HepG2 (cell line): ENCODE measurements at regions not wholly inside any gene's neighbourhood (a gene's known extent, or its start where the extent isn't known, plus 50 kb on each side); places are given as distances from the start of the nearest gene placed in this dataset.

ENCODE experiments used
- ATAC-seq: fragments of 200-7000 bp; cut with Tn5 transposase; 3 replicates; pipeline ENCODE4 v1.9.1; 2020; ENCODE audit warnings: mild to moderate bottlenecking, moderate library complexity
- BruUV-seq: library from RNA; stranded (reverse); fragments of 400-500 nt; replicated peaks from 2 replicates; lab custom pipeline; 2021; lab: Mats Ljungman, UMichigan
- CTCF ChIA-PET: fragments of 300-600 bp; formaldehyde crosslinking; extraction: SDS; loops from one replicate; lab custom pipeline; 2021; ENCODE audit warnings: low total read pairs, inconsistent platforms, low intra/inter-chr PET ratio; lab: Yijun Ruan, JAX
- POLR2A ChIA-PET: fragments of 350-600 bp; sonication (Branson Sonifier 250); formaldehyde crosslinking; loops from one replicate; lab custom pipeline; 2020; ENCODE audit warnings: antibody characterized with exemption, inconsistent platforms; lab: Yijun Ruan, JAX
- DNase-seq: peaks from one replicate; pipeline ENCODE4 v3.0.0-alpha.2; 2015; ENCODE audit warnings: low spot score
- FAIRE-seq: peaks from 3 replicates; lab custom pipeline; 2011; peaks lifted over from hg19 to GRCh38; lab: Jason Lieb, UNC
- H2AFZ ChIP-seq: one replicate; pipeline ENCODE4 v1.6.1; 2011; ENCODE audit warnings: low read length, inconsistent platforms
- H3K27ac ChIP-seq: fragments of 300-600 bp; 3 replicates; pipeline ENCODE4 v1.8.0; 2011; ENCODE audit warnings: mixed run types, mild to moderate bottlenecking, mixed read lengths, low read length, inconsistent platforms; ENCODE audit not compliant: insufficient read depth; ENCODE audit errors: extremely low read length
- H3K27me3 ChIP-seq, 2 experiments: fragments of 200-600 bp in 1 of 2; 2 replicates in 1 of 2; 3 replicates in 1 of 2; pipeline versions ENCODE4 v1.6.0 to v1.8.0; 2011; ENCODE audit warnings: low read length in 2 of 2, mild to moderate bottlenecking in 2 of 2, moderate library complexity in 2 of 2, inconsistent platforms in 1 of 2; ENCODE audit not compliant: insufficient read depth in 2 of 2, control insufficient read depth in 1 of 2
- H3K36me3 ChIP-seq, 2 experiments: fragments of 200-600 bp in 1 of 2; replicated peaks in 1 of 2; 2 replicates in 1 of 2; 3 replicates in 1 of 2; pipeline versions ENCODE4 v1.5.1 to v1.8.0; 2011; ENCODE audit warnings: low read length in 2 of 2, inconsistent platforms in 1 of 2; ENCODE audit not compliant: insufficient read depth in 2 of 2, control insufficient read depth in 1 of 2
- H3K4me1 ChIP-seq: 2 replicates; pipeline ENCODE4 v1.5.1; 2012; ENCODE audit warnings: low read length, inconsistent platforms; ENCODE audit not compliant: insufficient read depth
- H3K4me2 ChIP-seq: 2 replicates; pipeline ENCODE4 v1.6.0; 2011; ENCODE audit warnings: low read depth, low read length, inconsistent platforms
- H3K4me3 ChIP-seq, 3 experiments: fragments of 200-600 bp in 1 of 3; sonication (generic), shearing (Covaris generic) in 1 of 3; replicated peaks in 1 of 3; 2 replicates each; pipeline ENCODE4 v1.5.1; 2011 to 2016; ENCODE audit warnings: low read length in 3 of 3, inconsistent platforms in 2 of 3, low read depth in 2 of 3, mild to moderate bottlenecking in 2 of 3, control low read depth in 1 of 3, mixed read lengths in 1 of 3; ENCODE audit not compliant: insufficient read depth in 1 of 3
- H3K79me2 ChIP-seq: one replicate; pipeline ENCODE4 v1.6.1; 2011; ENCODE audit warnings: low read length, inconsistent platforms; ENCODE audit not compliant: insufficient read depth
- H3K9ac ChIP-seq: 2 replicates; pipeline ENCODE4 v1.6.0; 2011; ENCODE audit warnings: mild to moderate bottlenecking, low read depth, low read length, inconsistent platforms; ENCODE audit not compliant: insufficient read depth
- H3K9me3 ChIP-seq: 2 replicates; pipeline ENCODE4 v1.5.1; 2012; ENCODE audit warnings: mild to moderate bottlenecking, low read length
- H4K20me1 ChIP-seq: 2 replicates; pipeline ENCODE4 v1.6.0; 2011; ENCODE audit warnings: inconsistent platforms, mild to moderate bottlenecking, low read length, moderate library complexity; ENCODE audit not compliant: insufficient read depth
- BRD4 ChIP-seq: sonication (generic); formaldehyde crosslinking; IDR thresholded peaks from 2 replicates; pipeline ENCODE4 v1.4.0; 2020; ENCODE audit warnings: missing genetic modification reagents
- CBX2 ChIP-seq, 2 experiments: fragments of 200-600 bp in 1 of 2; sonication (generic); formaldehyde crosslinking in 1 of 2; IDR thresholded peaks; 2 replicates each; pipeline versions ENCODE4 v1.7.0 to v1.8.1; 2018 to 2022; ENCODE audit warnings: low read depth in 2 of 2, low read length in 1 of 2, mild to moderate bottlenecking in 1 of 2, missing genetic modification reagents in 1 of 2
- DNMT1 ChIP-seq: sonication (generic); formaldehyde crosslinking; IDR thresholded peaks from 2 replicates; pipeline ENCODE4 v1.5.1; 2020; ENCODE audit warnings: mild to moderate bottlenecking, missing genetic modification reagents
- FOXO1 ChIP-seq: sonication (generic); formaldehyde crosslinking; IDR thresholded peaks from 2 replicates; pipeline ENCODE4 v1.4.0; 2020; ENCODE audit warnings: missing genetic modification reagents
- IRF9 ChIP-seq: sonication (generic); formaldehyde crosslinking; IDR thresholded peaks from 2 replicates; pipeline ENCODE4 v1.8.0; 2022; ENCODE audit warnings: missing genetic modification reagents, mild to moderate bottlenecking, borderline replicate concordance
- MLX ChIP-seq: IDR thresholded peaks from 2 replicates; pipeline ENCODE4 v1.6.1; 2016
- SATB2 ChIP-seq: sonication (generic); formaldehyde crosslinking; IDR thresholded peaks from 2 replicates; pipeline ENCODE4 v1.5.0; 2020; ENCODE audit warnings: missing genetic modification reagents
- TOE1 ChIP-seq: sonication (generic); formaldehyde crosslinking; IDR thresholded peaks from 2 replicates; pipeline ENCODE4 v1.4.0; 2020; ENCODE audit warnings: mild to moderate bottlenecking, missing genetic modification reagents
- ZHX2 ChIP-seq, 2 experiments: sonication (generic) in 1 of 2; formaldehyde crosslinking in 1 of 2; IDR thresholded peaks; 2 replicates each; pipeline versions ENCODE4 v1.6.1 to v1.9.0; 2014 to 2022; ENCODE audit warnings: antibody characterized with exemption in 1 of 2, borderline replicate concordance in 1 of 2, inconsistent platforms in 1 of 2, low read depth in 1 of 2, missing genetic modification reagents in 1 of 2
- ZNF224 ChIP-seq: sonication (generic); formaldehyde crosslinking; IDR thresholded peaks from 2 replicates; pipeline ENCODE4 v1.5.0; 2020; ENCODE audit warnings: mild to moderate bottlenecking, missing genetic modification reagents
- ZNF225 ChIP-seq: sonication (generic); formaldehyde crosslinking; IDR thresholded peaks from 2 replicates; pipeline ENCODE4 v1.4.0; 2020; ENCODE audit warnings: mild to moderate bottlenecking, missing genetic modification reagents
- ZNF280B ChIP-seq: sonication (generic); formaldehyde crosslinking; IDR thresholded peaks from 2 replicates; pipeline ENCODE4 v1.5.0; 2020; ENCODE audit warnings: missing genetic modification reagents, mild to moderate bottlenecking, borderline replicate concordance
- ZNF362 ChIP-seq: sonication (generic); formaldehyde crosslinking; IDR thresholded peaks from 2 replicates; pipeline ENCODE4 v1.4.0; 2020; ENCODE audit warnings: missing genetic modification reagents, mild to moderate bottlenecking, borderline replicate concordance
- ZNF891 ChIP-seq: sonication (generic); formaldehyde crosslinking; IDR thresholded peaks from 2 replicates; pipeline ENCODE4 v1.5.0; 2020; ENCODE audit warnings: mild to moderate bottlenecking, missing genetic modification reagents
- WGBS: methylation state at CpG from one replicate; pipeline ENCODE4 v1.1.6; 2017; ENCODE audit warnings: low lambda C conversion rate; 5-methylcytosine and 5-hydroxymethylcytosine counted together
- in situ Hi-C: cut with HindIII; loops from 2 replicates; pipeline ENCODE4 v1.10.0; 2017; ENCODE audit warnings: low pct_unique_long_range_greater_than_20kb; ENCODE audit not compliant: extremely low pct_ligation_motif_present
- intact Hi-C: fragments of 100-400 bp; cut with micrococcal nuclease; formaldehyde crosslinking; loops from one replicate; pipeline ENCODE4 v1.10.0; 2022; ENCODE audit not compliant: unreplicated experiment

GRCh38 chr5:57360871-57361270 is 121.7 kb downstream of the ACTBL2 start:
- no peak for DNase-seq
- H4K20me1 ChIP-seq = no peaks in the 10 kb centered on the region
- intact Hi-C loops (no loop called here), in situ Hi-C loops (no loop called here)
- no peaks in the 10 kb centered on the region for H3K9me3 ChIP-seq
- FAIRE-seq = no peak
- no peaks in the 10 kb centered on the region for H3K79me2 ChIP-seq
- no peak overlapping the region for H3K4me3 ChIP-seq
- H3K4me1 ChIP-seq = peaks cover under 1% of the 10 kb centered on the region; the same call in 1 of the 2 replicates
- ATAC-seq = no peak
- no peaks in the 10 kb centered on the region for H3K36me3 ChIP-seq
- no peak overlapping the region for H3K9ac ChIP-seq
- ChIA-PET CTCF (no interaction called here), POLR2A (no interaction called here)
- H3K27me3 ChIP-seq = no peaks in the 10 kb centered on the region
- no peak overlapping the region for H3K27ac ChIP-seq
- no TSS peak for BruUV-seq
- whole genome bisulfite sequencing = 0% methylated on average over 1 of the region's 1 CpG
- H2AFZ ChIP-seq = no peak overlapping the region
- no peak overlapping the region for H3K4me2 ChIP-seq
- TF ChIP-seq ZNF280B (no peak), TOE1 (CRISPR knock-in tag) (no peak), SATB2 (CRISPR knock-in tag) (no peak), ZHX2 (IDR thresholded peaks at IDR 0.05; ENCODE audit: low read depth) (no peak), ZHX2 (CRISPR knock-in tag; IDR thresholded peaks at IDR 0.05; ENCODE audit: borderline replicate concordance) (no peak), ZNF225 (CRISPR knock-in tag) (no peak), CBX2 (IDR thresholded peaks at IDR 0.05; ENCODE audit: low read depth, low read length) (no peak), CBX2 (CRISPR knock-in tag; IDR thresholded peaks at IDR 0.05; ENCODE audit: low read depth) (no peak), BRD4 (CRISPR knock-in tag) (no peak), FOXO1 (CRISPR knock-in tag) (no peak), ZNF362 (no peak), DNMT1 (CRISPR knock-in tag) (no peak), ZNF891 (no peak), MLX (no peak), ZNF224 (no peak), IRF9 (CRISPR knock-in tag) (no peak)
